ENCODE measurements at regions not wholly inside any gene's neighbourhood (a gene's known extent, or its start where the extent isn't known, plus 50 kb on each side); places are given as distances from the start of the nearest gene placed in this dataset.

DNA sequence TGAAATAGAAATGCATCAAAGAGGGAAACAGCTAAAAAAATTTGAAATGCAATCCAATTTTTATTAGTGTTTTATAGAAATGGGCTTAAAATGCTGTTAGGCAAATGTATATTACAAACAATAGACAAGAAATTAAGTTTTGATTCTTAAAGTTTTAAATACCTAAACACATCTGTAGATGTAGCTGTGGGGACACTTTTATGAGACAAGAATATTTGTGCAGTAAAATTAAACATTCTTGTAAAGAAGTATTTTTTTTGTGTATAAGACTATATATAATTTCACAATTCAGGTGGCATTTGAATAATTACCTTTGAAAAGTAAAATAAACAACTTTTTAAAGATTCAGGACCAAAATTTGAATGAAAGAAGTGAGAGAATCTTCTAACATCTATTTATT, 1015.9 kb downstream of the REEP3 start:
- Histone ChIP-seq H3K36me3 (ENCODE audit: low read depth) (no peaks in the 10 kb centered on the region), H3K4me1 (ENCODE audit: low read depth) (no peaks in the 10 kb centered on the region), H3K9me3 (no peaks in the 10 kb centered on the region), H3K4me3 (no peak overlapping the region)
- ATAC-seq (no peak), DNase-seq (no peak)
- intact Hi-C loops (cut with DNase I, micrococcal nuclease): no loop called here
- TF ChIP-seq, protein P1, sequence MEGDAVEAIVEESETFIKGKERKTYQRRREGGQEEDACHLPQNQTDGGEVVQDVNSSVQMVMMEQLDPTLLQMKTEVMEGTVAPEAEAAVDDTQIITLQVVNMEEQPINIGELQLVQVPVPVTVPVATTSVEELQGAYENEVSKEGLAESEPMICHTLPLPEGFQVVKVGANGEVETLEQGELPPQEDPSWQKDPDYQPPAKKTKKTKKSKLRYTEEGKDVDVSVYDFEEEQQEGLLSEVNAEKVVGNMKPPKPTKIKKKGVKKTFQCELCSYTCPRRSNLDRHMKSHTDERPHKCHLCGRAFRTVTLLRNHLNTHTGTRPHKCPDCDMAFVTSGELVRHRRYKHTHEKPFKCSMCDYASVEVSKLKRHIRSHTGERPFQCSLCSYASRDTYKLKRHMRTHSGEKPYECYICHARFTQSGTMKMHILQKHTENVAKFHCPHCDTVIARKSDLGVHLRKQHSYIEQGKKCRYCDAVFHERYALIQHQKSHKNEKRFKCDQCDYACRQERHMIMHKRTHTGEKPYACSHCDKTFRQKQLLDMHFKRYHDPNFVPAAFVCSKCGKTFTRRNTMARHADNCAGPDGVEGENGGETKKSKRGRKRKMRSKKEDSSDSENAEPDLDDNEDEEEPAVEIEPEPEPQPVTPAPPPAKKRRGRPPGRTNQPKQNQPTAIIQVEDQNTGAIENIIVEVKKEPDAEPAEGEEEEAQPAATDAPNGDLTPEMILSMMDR (IDR thresholded peaks at IDR 0.05): no peak

DNA sequence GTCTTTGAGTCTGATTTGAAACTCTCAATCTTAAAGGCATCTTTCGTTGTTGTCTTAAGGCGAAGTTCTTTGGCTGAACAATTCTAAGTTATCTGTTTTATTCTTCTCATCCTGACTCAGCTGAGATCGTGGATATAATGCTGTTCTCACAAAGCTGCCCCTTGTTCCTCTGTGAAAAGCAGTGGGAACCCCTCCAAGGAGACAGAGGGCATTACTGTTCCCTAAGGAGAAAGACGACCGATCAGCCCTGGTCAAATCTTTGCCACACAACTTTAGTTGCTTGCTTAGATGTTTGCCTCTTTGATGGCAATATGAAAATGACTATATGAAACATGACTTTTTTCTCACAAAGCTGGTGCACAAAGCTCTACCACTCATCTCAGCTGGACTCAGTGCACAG, 1016.7 kb downstream of the REEP3 start:
- no peaks in the 10 kb centered on the region for H3K9me3 ChIP-seq
- no peak overlapping the region for H3K4me3 ChIP-seq
- TF ChIP-seq, protein P1 (IDR thresholded peaks at IDR 0.05): no peak
- intact Hi-C loops (cut with DNase I, micrococcal nuclease): no loop called here
- H3K4me1 ChIP-seq (ENCODE audit: low read depth): no peaks in the 10 kb centered on the region
- H3K36me3 ChIP-seq (ENCODE audit: low read depth): no peaks in the 10 kb centered on the region
- DNase-seq (no peak), ATAC-seq (no peak)

DNA sequence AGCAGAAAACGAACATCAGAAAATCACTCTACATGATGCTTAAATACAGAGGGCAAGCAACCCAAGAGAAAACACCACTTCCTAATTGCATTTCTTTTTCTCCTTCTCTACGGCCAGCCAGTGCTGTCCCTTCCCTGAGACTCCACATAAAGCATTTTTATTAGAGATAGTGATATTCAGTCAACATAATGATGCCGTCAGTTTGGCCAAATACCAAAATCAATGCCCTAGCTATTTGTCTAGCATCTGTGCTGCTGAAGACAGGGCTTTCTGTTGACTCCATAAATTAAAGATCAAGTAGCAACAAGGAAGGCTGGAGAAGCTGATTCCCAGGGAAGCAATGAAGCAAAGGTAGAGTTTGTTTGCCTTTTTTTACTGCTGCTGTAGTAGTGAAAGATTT, 1024.9 kb downstream of the REEP3 start:
- H3K9me3 ChIP-seq: no peaks in the 10 kb centered on the region
- no peaks in the 10 kb centered on the region for H3K4me1 ChIP-seq (ENCODE audit: low read depth)
- intact Hi-C loops (cut with DNase I, micrococcal nuclease): no loop called here
- H3K36me3 ChIP-seq (ENCODE audit: low read depth): no peaks in the 10 kb centered on the region
- DNase-seq (no peak), ATAC-seq (no peak)
- TF ChIP-seq, protein P1 (IDR thresholded peaks at IDR 0.05): no peak
- H3K4me3 ChIP-seq: no peak overlapping the region

DNA sequence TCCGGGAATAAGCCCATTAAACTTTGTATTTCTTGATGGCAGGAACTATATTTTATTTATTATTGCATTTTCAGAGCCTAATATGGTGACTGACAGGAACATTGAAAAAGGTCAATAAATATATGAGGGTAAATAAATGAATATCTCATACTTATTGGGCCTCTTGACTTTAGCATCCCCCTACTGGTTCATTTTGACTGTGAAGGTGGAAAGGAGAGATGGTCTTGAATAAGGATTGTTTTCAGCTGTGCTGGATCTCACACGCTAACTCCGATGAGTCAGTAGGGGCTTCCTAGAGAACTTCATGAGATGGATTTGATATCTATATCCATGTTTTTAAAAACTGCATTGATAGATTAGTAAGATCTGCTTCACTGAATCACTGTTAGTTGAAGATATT, 1026.0 kb downstream of the REEP3 start:
- Histone ChIP-seq H3K4me1 (ENCODE audit: low read depth) (no peaks in the 10 kb centered on the region), H3K36me3 (ENCODE audit: low read depth) (no peaks in the 10 kb centered on the region), H3K9me3 (no peaks in the 10 kb centered on the region), H3K4me3 (no peak overlapping the region)
- DNase-seq (no peak), ATAC-seq (no peak)
- intact Hi-C loops (cut with DNase I, micrococcal nuclease): no loop called here
- TF ChIP-seq, protein P1 (IDR thresholded peaks at IDR 0.05): no peak

DNA sequence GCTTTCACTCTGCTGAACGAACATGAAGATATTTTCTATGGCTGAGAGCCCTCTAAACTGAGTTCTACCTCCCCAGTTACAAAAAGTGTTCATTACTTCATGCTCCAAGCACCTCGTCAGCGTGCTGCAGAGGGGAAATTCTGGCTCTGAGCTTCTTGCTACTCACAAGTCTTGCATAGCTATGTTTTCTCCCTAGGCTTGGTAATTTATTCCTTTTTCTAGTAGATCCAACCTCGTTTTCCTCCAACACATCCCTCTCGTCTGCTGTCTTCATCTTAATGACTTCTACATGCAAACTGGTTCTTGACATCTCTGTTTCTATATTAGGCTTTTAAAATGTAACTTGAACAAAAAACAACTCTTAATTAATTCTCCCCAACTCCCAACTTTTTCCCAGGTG, 1034.5 kb downstream of the REEP3 start:
- Histone ChIP-seq H3K4me1 (ENCODE audit: low read depth) (no peaks in the 10 kb centered on the region), H3K9me3 (no peaks in the 10 kb centered on the region), H3K36me3 (ENCODE audit: low read depth) (no peaks in the 10 kb centered on the region), H3K4me3 (no peak overlapping the region)
- DNase-seq (no peak), ATAC-seq (no peak)
- TF ChIP-seq, protein P1 (IDR thresholded peaks at IDR 0.05): no peak
- intact Hi-C loops (cut with DNase I, micrococcal nuclease): no loop called here

DNA sequence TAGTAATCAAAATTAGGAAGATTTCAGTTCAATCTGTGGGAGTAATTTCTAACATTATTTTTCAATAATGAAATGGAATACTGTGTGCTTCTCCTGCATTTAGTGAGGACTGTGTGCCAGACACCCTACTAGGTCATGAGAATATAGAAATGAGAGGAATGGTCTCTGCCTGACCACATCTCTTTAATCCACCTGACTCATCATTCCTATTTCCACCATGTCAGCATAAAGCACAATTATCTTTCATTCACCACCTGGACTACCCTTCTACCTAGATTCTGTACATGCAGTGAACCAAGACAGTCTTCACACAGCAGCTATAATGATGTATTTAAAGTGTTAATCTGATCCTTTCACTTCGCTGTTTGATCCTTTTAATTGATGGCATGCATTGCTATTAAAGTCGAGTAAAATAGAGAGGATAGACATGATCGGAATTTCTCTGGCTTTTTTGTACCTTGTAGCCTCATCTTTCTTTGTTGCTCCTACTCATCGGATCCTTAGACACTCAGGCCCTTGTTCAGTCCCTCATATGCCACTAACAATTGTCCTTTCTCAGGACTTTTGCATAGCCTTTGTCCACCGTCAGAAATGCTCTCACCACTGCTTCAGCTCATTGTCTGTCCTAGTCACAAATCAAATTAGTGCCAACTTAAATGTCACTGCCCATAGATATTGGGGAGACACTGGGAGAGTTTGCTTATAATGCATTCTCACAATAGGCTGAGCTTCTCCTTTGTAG, 1037.1 kb downstream of the REEP3 start:
- Histone ChIP-seq H3K4me1 (ENCODE audit: low read depth) (no peaks in the 10 kb centered on the region), H3K4me3 (no peak overlapping the region), H3K9me3 (no peaks in the 10 kb centered on the region), H3K36me3 (ENCODE audit: low read depth) (no peaks in the 10 kb centered on the region)
- DNase-seq (no peak), ATAC-seq (no peak)
- TF ChIP-seq, protein P1 (IDR thresholded peaks at IDR 0.05): no peak
- intact Hi-C loops (cut with DNase I, micrococcal nuclease): no loop called here
